Neural cell (in vitro differentiated cells): ENCODE measurements at regions not wholly inside any gene's neighbourhood (a gene's known extent, or its start where the extent isn't known, plus 50 kb on each side); places are given as distances from the start of the nearest gene placed in this dataset.

Experiments
- H2AFZ ChIP-seq: fragments of 200-600, 300-800 bp; sonication (generic), shearing (Covaris generic); 2 replicates; pipeline ENCODE4 v1.6.0; 2014; ENCODE audit warnings: low read depth, mild to moderate bottlenecking, antibody characterized with exemption, low read length, moderate library complexity
- H3F3A ChIP-seq: fragments of 200-600 bp; shearing (Covaris generic); 2 replicates; pipeline ENCODE4 v1.6.1; 2016; ENCODE audit warnings: mild to moderate bottlenecking, moderate library complexity, mixed read lengths, antibody characterized with exemption, low read length; ENCODE audit not compliant: insufficient read depth, poor library complexity, severe bottlenecking
- H3K27ac ChIP-seq: fragments of 200-600, 300-800 bp; sonication (generic), shearing (Covaris generic); 2 replicates; pipeline ENCODE4 v1.5.1; 2014; ENCODE audit warnings: mild to moderate bottlenecking, low read length, moderate library complexity
- H3K27me3 ChIP-seq: fragments of 300-800, 200-600 bp; sonication (generic), shearing (Covaris generic); 2 replicates; pipeline ENCODE4 v1.6.0; 2014; ENCODE audit warnings: mild to moderate bottlenecking, low read depth, low read length, moderate library complexity; ENCODE audit not compliant: insufficient read depth
- H3K36me3 ChIP-seq: fragments of 300-800, 200-600 bp; sonication (generic), shearing (Covaris generic); 2 replicates; pipeline ENCODE4 v1.5.1; 2014; ENCODE audit warnings: mild to moderate bottlenecking, antibody characterized with exemption, low read length, moderate library complexity; ENCODE audit not compliant: insufficient read depth
- H3K4me2 ChIP-seq: fragments of 300-800, 200-600 bp; sonication (generic), shearing (Covaris generic); 2 replicates; pipeline ENCODE4 v1.6.0; 2014; ENCODE audit warnings: mild to moderate bottlenecking, low read length
- H3K4me3 ChIP-seq: fragments of 300-800, 200-600 bp; sonication (generic), shearing (Covaris generic); 2 replicates; pipeline ENCODE4 v1.5.1; 2014; ENCODE audit warnings: mild to moderate bottlenecking, low read length, moderate library complexity
- H3K79me2 ChIP-seq: fragments of 200-600 bp; shearing (Covaris generic); replicated peaks from 2 replicates; pipeline ENCODE4 v1.6.0; 2014; ENCODE audit warnings: mild to moderate bottlenecking, low read length, moderate library complexity; ENCODE audit not compliant: insufficient read depth
- H3K9ac ChIP-seq: fragments of 300-800, 200-600 bp; sonication (generic), shearing (Covaris generic); 2 replicates; pipeline ENCODE4 v1.6.1; 2016; ENCODE audit warnings: mild to moderate bottlenecking, low read length, mixed read lengths
- H3K9me2 ChIP-seq: fragments of 200-600 bp; shearing (Covaris generic); 2 replicates; pipeline ENCODE4 v1.6.1; 2016; ENCODE audit warnings: mild to moderate bottlenecking, low read length, mixed read lengths; ENCODE audit not compliant: insufficient read depth
- H3K9me3 ChIP-seq: fragments of 200-600, 300-800 bp; sonication (generic), shearing (Covaris generic); 2 replicates; pipeline ENCODE4 v1.6.1; 2016; ENCODE audit warnings: mild to moderate bottlenecking, mixed run types, low read length, moderate library complexity, mixed read lengths
- H4K20me1 ChIP-seq: fragments of 200-600 bp; shearing (Covaris generic); 2 replicates; pipeline ENCODE4 v1.6.1; 2016; ENCODE audit warnings: mild to moderate bottlenecking, mixed run types; ENCODE audit not compliant: insufficient read depth
- EP300 ChIP-seq: fragments of 450-650 bp; conservative IDR thresholded peaks from 2 replicates; pipeline ENCODE4 v1.6.1; 2014; ENCODE audit warnings: antibody characterized with exemption, mild to moderate bottlenecking, moderate library complexity; ENCODE audit not compliant: poor library complexity, severe bottlenecking
- EZH2 ChIP-seq: fragments of 200-600, 300-800 bp; shearing (Covaris generic), sonication (generic); IDR thresholded peaks from 2 replicates; pipeline ENCODE4 v1.6.1; 2014; ENCODE audit warnings: antibody characterized with exemption, low read length, borderline replicate concordance, mild to moderate bottlenecking; ENCODE audit not compliant: insufficient read depth, poor library complexity, severe bottlenecking
- MXI1 ChIP-seq: fragments of 450-650 bp; conservative IDR thresholded peaks from 2 replicates; pipeline ENCODE4 v1.6.1; 2014; ENCODE audit warnings: antibody characterized with exemption, mild to moderate bottlenecking; ENCODE audit not compliant: poor library complexity, severe bottlenecking
- POLR2AphosphoS5 ChIP-seq: IDR thresholded peaks from 2 replicates; pipeline ENCODE4 v1.6.1; 2012
- RAD21 ChIP-seq: fragments of 450-650 bp; conservative IDR thresholded peaks from 2 replicates; pipeline ENCODE4 v1.6.1; 2014; ENCODE audit warnings: antibody characterized with exemption, mild to moderate bottlenecking, moderate library complexity
- SMC3 ChIP-seq: fragments of 450-650 bp; conservative IDR thresholded peaks from 2 replicates; pipeline ENCODE4 v1.6.1; 2014; ENCODE audit warnings: antibody characterized with exemption, mild to moderate bottlenecking, moderate library complexity; ENCODE audit not compliant: poor library complexity
- TAF1 ChIP-seq: IDR thresholded peaks from 2 replicates; pipeline ENCODE4 v1.6.1; 2012; ENCODE audit warnings: low read depth
- TF ChIP-seq, protein P1 (sequence below): fragments of 450-650 bp; IDR thresholded peaks from 2 replicates; pipeline ENCODE4 v1.5.1; 2014; ENCODE audit warnings: antibody characterized with exemption, mild to moderate bottlenecking, moderate library complexity; ENCODE audit not compliant: poor library complexity, severe bottlenecking
- TF ChIP-seq, protein P2 (sequence below): IDR thresholded peaks from 2 replicates; pipeline ENCODE4 v1.6.1; 2012; ENCODE audit warnings: borderline replicate concordance

DNA sequence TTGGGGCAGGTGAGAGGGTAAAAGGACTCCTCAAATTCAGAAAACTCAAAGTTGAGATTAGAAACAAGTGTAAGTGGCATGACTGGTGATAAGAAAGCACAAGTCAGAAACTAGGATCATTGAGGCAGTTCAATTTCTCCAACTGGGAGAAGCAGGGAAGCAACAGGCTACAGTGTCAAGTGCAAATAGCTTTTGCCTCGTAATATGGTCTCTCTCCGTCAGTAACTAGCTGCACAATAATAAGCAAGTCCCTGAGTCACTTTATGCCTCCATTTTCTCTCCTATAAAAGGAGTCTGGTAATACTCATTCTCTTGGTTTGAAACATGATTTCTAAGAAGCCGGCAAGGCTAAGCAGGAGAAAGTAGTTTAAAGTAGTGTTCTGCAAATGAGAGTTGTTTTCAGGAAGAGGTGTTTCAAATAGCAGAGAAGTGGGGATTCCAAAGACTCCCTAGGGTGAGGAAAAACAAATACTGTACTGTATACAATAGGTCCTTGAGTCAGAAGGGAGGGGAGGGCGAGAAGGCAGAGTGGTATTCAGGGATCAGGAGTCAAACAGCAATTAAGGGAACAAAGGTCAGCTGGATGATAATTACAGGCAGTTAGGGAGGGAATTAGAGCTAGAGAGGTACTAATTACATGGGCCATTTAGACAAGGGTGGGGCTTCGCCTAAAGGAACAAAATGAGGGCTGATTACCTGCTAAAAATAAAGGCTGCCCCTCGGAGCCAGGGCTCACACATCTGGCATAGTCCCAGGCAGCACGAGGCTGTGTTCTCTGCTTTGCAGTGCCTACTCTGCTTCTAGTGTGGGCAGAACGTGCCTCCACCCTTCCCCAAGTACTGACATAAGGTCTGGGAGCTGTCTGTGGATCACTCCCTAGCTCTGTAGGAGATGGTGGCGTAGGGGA is 96.0 kb upstream of the BDNF start:
- Histone ChIP-seq H3K9me2 (no peaks in the 10 kb centered on the region), H3F3A (no peaks in the 10 kb centered on the region), H3K4me3 (no peak overlapping the region), H4K20me1 (no peaks in the 10 kb centered on the region), H3K27me3 (no peaks in the 10 kb centered on the region), H3K27ac (no peak overlapping the region), H3K9ac (no peak overlapping the region), H2AFZ (no peak overlapping the region), H3K9me3 (no peaks in the 10 kb centered on the region), H3K36me3 (no peaks in the 10 kb centered on the region), H3K4me2 (no peak overlapping the region), H3K79me2 (no peaks in the 10 kb centered on the region)
- TF ChIP-seq EZH2 (no peak), RAD21 (no peak), SMC3 (no peak), POLR2AphosphoS5 (no peak), EP300 (no peak), TAF1 (no peak), MXI1 (no peak)
- TF ChIP-seq, protein P1, sequence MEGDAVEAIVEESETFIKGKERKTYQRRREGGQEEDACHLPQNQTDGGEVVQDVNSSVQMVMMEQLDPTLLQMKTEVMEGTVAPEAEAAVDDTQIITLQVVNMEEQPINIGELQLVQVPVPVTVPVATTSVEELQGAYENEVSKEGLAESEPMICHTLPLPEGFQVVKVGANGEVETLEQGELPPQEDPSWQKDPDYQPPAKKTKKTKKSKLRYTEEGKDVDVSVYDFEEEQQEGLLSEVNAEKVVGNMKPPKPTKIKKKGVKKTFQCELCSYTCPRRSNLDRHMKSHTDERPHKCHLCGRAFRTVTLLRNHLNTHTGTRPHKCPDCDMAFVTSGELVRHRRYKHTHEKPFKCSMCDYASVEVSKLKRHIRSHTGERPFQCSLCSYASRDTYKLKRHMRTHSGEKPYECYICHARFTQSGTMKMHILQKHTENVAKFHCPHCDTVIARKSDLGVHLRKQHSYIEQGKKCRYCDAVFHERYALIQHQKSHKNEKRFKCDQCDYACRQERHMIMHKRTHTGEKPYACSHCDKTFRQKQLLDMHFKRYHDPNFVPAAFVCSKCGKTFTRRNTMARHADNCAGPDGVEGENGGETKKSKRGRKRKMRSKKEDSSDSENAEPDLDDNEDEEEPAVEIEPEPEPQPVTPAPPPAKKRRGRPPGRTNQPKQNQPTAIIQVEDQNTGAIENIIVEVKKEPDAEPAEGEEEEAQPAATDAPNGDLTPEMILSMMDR, result no peak
- TF ChIP-seq, protein P2, sequence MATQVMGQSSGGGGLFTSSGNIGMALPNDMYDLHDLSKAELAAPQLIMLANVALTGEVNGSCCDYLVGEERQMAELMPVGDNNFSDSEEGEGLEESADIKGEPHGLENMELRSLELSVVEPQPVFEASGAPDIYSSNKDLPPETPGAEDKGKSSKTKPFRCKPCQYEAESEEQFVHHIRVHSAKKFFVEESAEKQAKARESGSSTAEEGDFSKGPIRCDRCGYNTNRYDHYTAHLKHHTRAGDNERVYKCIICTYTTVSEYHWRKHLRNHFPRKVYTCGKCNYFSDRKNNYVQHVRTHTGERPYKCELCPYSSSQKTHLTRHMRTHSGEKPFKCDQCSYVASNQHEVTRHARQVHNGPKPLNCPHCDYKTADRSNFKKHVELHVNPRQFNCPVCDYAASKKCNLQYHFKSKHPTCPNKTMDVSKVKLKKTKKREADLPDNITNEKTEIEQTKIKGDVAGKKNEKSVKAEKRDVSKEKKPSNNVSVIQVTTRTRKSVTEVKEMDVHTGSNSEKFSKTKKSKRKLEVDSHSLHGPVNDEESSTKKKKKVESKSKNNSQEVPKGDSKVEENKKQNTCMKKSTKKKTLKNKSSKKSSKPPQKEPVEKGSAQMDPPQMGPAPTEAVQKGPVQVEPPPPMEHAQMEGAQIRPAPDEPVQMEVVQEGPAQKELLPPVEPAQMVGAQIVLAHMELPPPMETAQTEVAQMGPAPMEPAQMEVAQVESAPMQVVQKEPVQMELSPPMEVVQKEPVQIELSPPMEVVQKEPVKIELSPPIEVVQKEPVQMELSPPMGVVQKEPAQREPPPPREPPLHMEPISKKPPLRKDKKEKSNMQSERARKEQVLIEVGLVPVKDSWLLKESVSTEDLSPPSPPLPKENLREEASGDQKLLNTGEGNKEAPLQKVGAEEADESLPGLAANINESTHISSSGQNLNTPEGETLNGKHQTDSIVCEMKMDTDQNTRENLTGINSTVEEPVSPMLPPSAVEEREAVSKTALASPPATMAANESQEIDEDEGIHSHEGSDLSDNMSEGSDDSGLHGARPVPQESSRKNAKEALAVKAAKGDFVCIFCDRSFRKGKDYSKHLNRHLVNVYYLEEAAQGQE, result no peak

- Histone ChIP-seq H3K4me3 (no peak overlapping the region), H3K79me2 (no peaks in the 10 kb centered on the region), H3K4me2 (no peak overlapping the region), H3K9me2 (no peaks in the 10 kb centered on the region), H3K9ac (no peak overlapping the region), H3K27ac (no peak overlapping the region), H4K20me1 (no peaks in the 10 kb centered on the region), H3K36me3 (no peaks in the 10 kb centered on the region), H3K27me3 (no peaks in the 10 kb centered on the region), H2AFZ (no peak overlapping the region), H3F3A (no peaks in the 10 kb centered on the region), H3K9me3 (no peaks in the 10 kb centered on the region)
- TF ChIP-seq, protein P2, result no peak
- TF ChIP-seq MXI1 (no peak), POLR2AphosphoS5 (no peak)
- TF ChIP-seq, protein P1, result no peak
Observed at GRCh38 chr11:27786864-27787263, 86.6 kb upstream of the BDNF start.
